SK-N-SH (cell line): ENCODE measurements at regions not wholly inside any gene's neighbourhood (a gene's known extent, or its start where the extent isn't known, plus 50 kb on each side); places are given as distances from the start of the nearest gene placed in this dataset.

Source experiments
- CTCF ChIA-PET: fragments of 300-600, 350-600 bp; formaldehyde crosslinking; extraction: SDS; loops from one replicate; lab custom pipeline; 2021; lab: Yijun Ruan, JAX
- POLR2A ChIA-PET: fragments of 350-600 bp; sonication (Branson Sonifier 250); formaldehyde crosslinking; extraction: SDS; loops from one replicate; lab custom pipeline; 2020; ENCODE audit warnings: antibody characterized with exemption, inconsistent platforms; lab: Yijun Ruan, JAX
- DNase-seq: peaks from one replicate; pipeline ENCODE4 v3.0.0; 2012
- H2AFZ ChIP-seq: fragments of 200-600 bp; sonication (generic); 2 replicates; pipeline ENCODE4 v1.8.1; 2016; ENCODE audit warnings: antibody characterized with exemption, mild to moderate bottlenecking, low read depth
- H3F3A ChIP-seq: fragments of 200-600 bp; sonication (generic); replicated peaks from 2 replicates; pipeline ENCODE3; 2016; ENCODE audit warnings: antibody characterized with exemption, mild to moderate bottlenecking; ENCODE audit not compliant: insufficient read depth
- H3K27ac ChIP-seq, 2 experiments: fragments of 200-500 bp in 1 of 2; fragments of 200-600 bp in 1 of 2; sonication (Bioruptor generic) in 1 of 2; sonication (generic), shearing (Covaris generic) in 1 of 2; 2 replicates each; pipeline versions ENCODE4 v1.5.1 to v1.6.1; 2014 to 2016; ENCODE audit warnings: low read depth in 2 of 2, inconsistent platforms in 1 of 2, low read length in 1 of 2, mild to moderate bottlenecking in 1 of 2, mixed read lengths in 1 of 2
- H3K27me3 ChIP-seq: fragments of 200-600 bp; sonication (generic), shearing (Covaris generic); 2 replicates; pipeline ENCODE4 v1.6.1; 2016; ENCODE audit warnings: mixed run types; ENCODE audit not compliant: insufficient read depth
- H3K36me3 ChIP-seq, 2 experiments: fragments of 200-500 bp in 1 of 2; fragments of 200-600 bp in 1 of 2; sonication (Bioruptor generic) in 1 of 2; sonication (generic) in 1 of 2; replicated peaks in 1 of 2; 2 replicates each; pipeline versions ENCODE3 to v1.5.1; 2014 to 2016; ENCODE audit warnings: low read length in 1 of 2, mild to moderate bottlenecking in 1 of 2; ENCODE audit not compliant: insufficient read depth in 2 of 2, control insufficient read depth in 1 of 2
- H3K4me1 ChIP-seq, 2 experiments: fragments of 200-500 bp in 1 of 2; fragments of 200-600 bp in 1 of 2; sonication (Bioruptor generic) in 1 of 2; sonication (generic), shearing (Covaris generic) in 1 of 2; 2 replicates each; pipeline versions ENCODE4 v1.5.1 to v1.6.1; 2014 to 2016; ENCODE audit warnings: low read depth in 1 of 2, low read length in 1 of 2, mixed run types in 1 of 2; ENCODE audit not compliant: insufficient read depth in 2 of 2, control insufficient read depth in 1 of 2
- H3K4me2 ChIP-seq: fragments of 200-600 bp; sonication (generic), shearing (Covaris generic); 2 replicates; pipeline ENCODE4 v1.6.1; 2017; ENCODE audit warnings: mixed run types
- H3K4me3 ChIP-seq, 2 experiments: fragments of 200-500 bp in 1 of 2; fragments of 200-600 bp in 1 of 2; sonication (Bioruptor generic) in 1 of 2; sonication (generic), shearing (Covaris generic) in 1 of 2; 2 replicates each; pipeline versions ENCODE4 v1.5.1 to v1.8.1; 2014 to 2016; ENCODE audit warnings: low read depth in 2 of 2, inconsistent platforms in 1 of 2, low read length in 1 of 2, mild to moderate bottlenecking in 1 of 2, mixed read lengths in 1 of 2, moderate library complexity in 1 of 2
- H3K79me2 ChIP-seq: fragments of 200-600 bp; sonication (generic); 2 replicates; pipeline ENCODE4 v1.8.1; 2017; ENCODE audit warnings: mild to moderate bottlenecking; ENCODE audit not compliant: insufficient read depth
- H3K9ac ChIP-seq: fragments of 200-600 bp; sonication (generic); 2 replicates; pipeline ENCODE4 v1.6.1; 2017; ENCODE audit warnings: mixed run types
- H3K9me2 ChIP-seq: fragments of 200-600 bp; sonication (generic); 2 replicates; pipeline ENCODE4 v1.6.1; 2017; ENCODE audit warnings: mixed run types
- H3K9me3 ChIP-seq: fragments of 200-600 bp; sonication (generic); 2 replicates; pipeline ENCODE4 v1.6.1; 2017; ENCODE audit warnings: mixed run types, mild to moderate bottlenecking, moderate library complexity
- H4K20me1 ChIP-seq: fragments of 200-600 bp; sonication (generic); 2 replicates; pipeline ENCODE4 v1.6.1; 2017; ENCODE audit warnings: mild to moderate bottlenecking, mixed run types; ENCODE audit not compliant: insufficient read depth
- ELF1 ChIP-seq: IDR thresholded peaks from 2 replicates; pipeline ENCODE4 v1.4.0; 2012
- FOXJ3 ChIP-seq: sonication (generic); formaldehyde crosslinking; IDR thresholded peaks from 2 replicates; pipeline ENCODE4 v1.5.1; 2020; ENCODE audit warnings: mild to moderate bottlenecking, missing genetic modification reagents
- FOXM1 ChIP-seq: IDR thresholded peaks from 2 replicates; pipeline ENCODE4 v1.4.0; 2012; ENCODE audit warnings: low read depth, mild to moderate bottlenecking
- GATA2 ChIP-seq: sonication (generic); formaldehyde crosslinking; IDR thresholded peaks from 2 replicates; pipeline ENCODE4 v1.5.0; 2020; ENCODE audit warnings: mild to moderate bottlenecking, missing genetic modification reagents
- IRF3 ChIP-seq: fragments of 150-350 bp; IDR thresholded peaks from 2 replicates; pipeline ENCODE4 v1.6.1; 2016; ENCODE audit warnings: mild to moderate bottlenecking, low read depth, low read length
- JUND ChIP-seq: IDR thresholded peaks from 2 replicates; pipeline ENCODE4 v1.4.0; 2012
- REST ChIP-seq: IDR thresholded peaks from 2 replicates; pipeline ENCODE4 v1.6.1; 2012; ENCODE audit warnings: mild to moderate bottlenecking, low read depth, low read length, moderate library complexity
- SIN3A ChIP-seq: IDR thresholded peaks from 2 replicates; pipeline ENCODE4 v1.6.1; 2012; ENCODE audit warnings: low read depth, mild to moderate bottlenecking, low read length, moderate library complexity, borderline replicate concordance
- SMC3 ChIP-seq: IDR thresholded peaks from 2 replicates; pipeline ENCODE4 v1.6.1; 2012; ENCODE audit warnings: low read depth, low read length, improper control_type of control experiment
- TAF1 ChIP-seq: IDR thresholded peaks from 2 replicates; pipeline ENCODE4 v1.6.1; 2012; ENCODE audit warnings: low read depth, mild to moderate bottlenecking, low read length, moderate library complexity, borderline replicate concordance
- TCF12 ChIP-seq: IDR thresholded peaks from 2 replicates; pipeline ENCODE4 v1.4.0; 2012
- WGBS: methylation state at CpG from one replicate; pipeline ENCODE4 v1.1.6; 2017; ENCODE audit warnings: low lambda C conversion rate; 5-methylcytosine and 5-hydroxymethylcytosine counted together
- TF ChIP-seq, protein P1 (sequence below): IDR thresholded peaks from 2 replicates; pipeline ENCODE4; 2012

DNA sequence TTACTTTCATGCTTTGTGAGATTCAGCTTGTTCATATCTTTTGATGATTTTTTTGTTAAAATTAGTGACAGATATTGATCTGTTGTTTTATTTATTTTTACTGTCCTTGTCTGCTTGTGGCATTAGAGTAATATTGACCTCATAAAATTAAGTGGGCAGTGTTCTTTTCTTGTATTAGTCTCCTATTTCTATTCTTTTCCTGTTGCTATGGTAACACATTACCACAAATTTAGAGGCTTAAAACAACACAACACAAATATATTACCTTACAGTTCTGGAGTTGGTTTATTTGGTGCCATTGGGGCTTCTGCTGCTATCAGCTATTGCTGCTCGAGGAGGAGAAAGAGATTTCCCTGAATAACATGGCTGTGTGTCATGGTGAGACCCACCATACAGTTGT lies 135.7 kb downstream of the C1orf94 start (continued):
- TF ChIP-seq REST = no peak
- no peak for TF ChIP-seq IRF3
- TF ChIP-seq JUND = no peak
- TF ChIP-seq TAF1 = no peak
- TF ChIP-seq FOXJ3 (CRISPR knock-in tag) = no peak
- TF ChIP-seq, protein P1, sequence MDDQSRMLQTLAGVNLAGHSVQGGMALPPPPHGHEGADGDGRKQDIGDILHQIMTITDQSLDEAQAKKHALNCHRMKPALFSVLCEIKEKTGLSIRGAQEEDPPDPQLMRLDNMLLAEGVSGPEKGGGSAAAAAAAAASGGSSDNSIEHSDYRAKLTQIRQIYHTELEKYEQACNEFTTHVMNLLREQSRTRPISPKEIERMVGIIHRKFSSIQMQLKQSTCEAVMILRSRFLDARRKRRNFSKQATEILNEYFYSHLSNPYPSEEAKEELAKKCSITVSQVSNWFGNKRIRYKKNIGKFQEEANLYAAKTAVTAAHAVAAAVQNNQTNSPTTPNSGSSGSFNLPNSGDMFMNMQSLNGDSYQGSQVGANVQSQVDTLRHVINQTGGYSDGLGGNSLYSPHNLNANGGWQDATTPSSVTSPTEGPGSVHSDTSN = no peak
- no peak for TF ChIP-seq GATA2 (CRISPR knock-in tag)

DNA sequence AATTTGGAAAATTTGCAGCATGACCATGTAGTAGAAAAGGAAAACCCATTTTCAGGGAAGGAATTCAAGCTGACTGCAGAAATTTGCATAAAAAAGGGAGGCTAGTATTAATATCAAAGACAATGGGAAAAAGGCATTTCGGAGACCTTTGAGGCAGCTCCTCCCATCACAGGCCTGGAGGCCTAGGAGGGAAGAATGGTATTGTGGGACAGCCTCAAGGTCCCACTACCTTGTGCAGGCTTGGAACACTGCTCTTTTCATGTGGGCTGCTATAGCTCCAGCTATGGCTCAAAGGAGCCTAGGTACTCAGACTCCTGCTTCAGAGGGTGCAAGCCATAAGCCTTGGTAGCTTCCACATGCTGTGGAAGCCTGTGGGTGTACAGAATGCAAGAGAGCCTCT lies 139.3 kb downstream of the C1orf94 start:
- ChIA-PET CTCF (no interaction called here), POLR2A (no interaction called here)
- 0% methylated on average over 1 of the region's 1 CpG for WGBS
- no peak overlapping the region for H3K4me3 ChIP-seq
- no peaks in the 10 kb centered on the region for H3K9me3 ChIP-seq
- no peaks in the 10 kb centered on the region for H3K27me3 ChIP-seq
- no peak overlapping the region for H2AFZ ChIP-seq
- no peaks in the 10 kb centered on the region for H3K36me3 ChIP-seq
- no peaks in the 10 kb centered on the region; a peak in 1 of 4 replicates for H3K4me1 ChIP-seq
- H3K9me2 ChIP-seq = no peaks in the 10 kb centered on the region
- TF ChIP-seq FOXM1 (no peak), SMC3 (no peak), ELF1 (no peak), JUND (no peak), GATA2 (CRISPR knock-in tag) (no peak), SIN3A (no peak)
- no peak overlapping the region for H3K9ac ChIP-seq
- H3K79me2 ChIP-seq = no peaks in the 10 kb centered on the region
- H3K27ac ChIP-seq = no peak overlapping the region
- H3K4me2 ChIP-seq = no peak overlapping the region
- no peak for DNase-seq
- H3F3A ChIP-seq = no peaks in the 10 kb centered on the region
- no peaks in the 10 kb centered on the region for H4K20me1 ChIP-seq

DNA sequence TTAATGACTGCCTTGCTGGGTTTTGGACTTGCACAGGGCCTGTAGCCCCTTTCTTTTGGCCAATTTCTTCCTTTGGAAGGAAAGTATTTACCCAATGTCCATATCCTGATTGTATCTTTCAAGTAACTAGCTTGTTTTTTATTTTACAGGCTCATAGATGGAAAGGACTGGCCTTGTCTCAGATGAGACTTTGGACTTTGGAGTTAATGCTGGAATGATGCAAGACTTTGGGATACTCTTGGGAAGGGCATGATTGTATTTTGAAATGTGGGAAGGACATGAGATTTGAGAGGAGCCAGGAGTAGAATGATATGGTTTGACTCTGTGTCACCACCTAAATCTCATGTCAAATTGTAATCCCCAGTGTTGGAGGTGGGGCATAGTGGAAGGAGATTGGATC lies 140.1 kb downstream of the C1orf94 start:
- H3K4me2 ChIP-seq = no peak overlapping the region
- H3K4me3 ChIP-seq = no peak overlapping the region
- TF ChIP-seq TCF12 = no peak
- TF ChIP-seq, all 33 proteins: peak for 0
- ChIA-PET CTCF (interaction anchor here (1.0 kb wide), 1 partner anchor 13 kb away, joined by 3 read pairs; no protein-coding TSS in a partner anchor), POLR2A (no interaction called here)
- no peaks in the 10 kb centered on the region for H3K9me3 ChIP-seq
- no peaks in the 10 kb centered on the region for H3F3A ChIP-seq
- H3K9ac ChIP-seq = no peak overlapping the region
- H2AFZ ChIP-seq = no peak overlapping the region
- no peaks in the 10 kb centered on the region for H3K79me2 ChIP-seq
- no peaks in the 10 kb centered on the region for H4K20me1 ChIP-seq
- H3K4me1 ChIP-seq = no peaks in the 10 kb centered on the region; a peak in 1 of 4 replicates
- no peaks in the 10 kb centered on the region for H3K36me3 ChIP-seq
- no peaks in the 10 kb centered on the region for H3K9me2 ChIP-seq
- DNase-seq = no peak
- no peak overlapping the region for H3K27ac ChIP-seq
- H3K27me3 ChIP-seq = no peaks in the 10 kb centered on the region
